Cardiac fibroblast (primary cell): ENCODE measurements at regions not wholly inside any gene's neighbourhood (a gene's known extent, or its start where the extent isn't known, plus 50 kb on each side); places are given as distances from the start of the nearest gene placed in this dataset.

ENCODE experiments used
- DNase-seq, 2 donors: peaks; one replicate each; pipeline versions ENCODE4 v3.0.0 to v3.0.0-alpha.2; 2010; ENCODE audit warnings: low read depth in 2 of 2
- H3K4me3 ChIP-seq, 2 donors: replicated peaks in 1 of 2; 1 replicate in 1 of 2; 2 replicates in 1 of 2; pipeline ENCODE4 v1.5.1; 2011; ENCODE audit warnings: low read depth in 2 of 2, low read length in 2 of 2, mild to moderate bottlenecking in 2 of 2, moderate library complexity in 1 of 2
- CTCF ChIP-seq: IDR thresholded peaks from one replicate; pipeline ENCODE4 v1.5.1; 2011; ENCODE audit warnings: low read depth, mild to moderate bottlenecking, low read length, inconsistent platforms

- DNase-seq, result peak; percentile 32 to 88
- peak overlapping the region in 1 of 2 donors; percentile 18 for H3K4me3 ChIP-seq
- no peak for TF ChIP-seq CTCF
Observed at GRCh38 chr15:79682851-79683288, 213.9 kb downstream of the MTHFS start.

- TF ChIP-seq CTCF, result no peak
- no peak for DNase-seq
- H3K4me3 ChIP-seq, result no peak overlapping the region
Observed at GRCh38 chr15:79689030-79689429, 207.8 kb downstream of the MTHFS start.

- no peak overlapping the region for H3K4me3 ChIP-seq
- no peak for TF ChIP-seq CTCF
- DNase-seq, result no peak
Observed at GRCh38 chr15:79700951-79701480, 195.8 kb downstream of the MTHFS start.

- DNase-seq, result no peak
- TF ChIP-seq CTCF, result no peak
- H3K4me3 ChIP-seq, result no peak overlapping the region
Observed at GRCh38 chr15:79702621-79703020, 194.2 kb downstream of the MTHFS start.

GRCh38 chr15:79721256-79721655, 175.6 kb downstream of the MTHFS start:
- DNase-seq, result peak in 1 of 2 donors; percentile 16
- TF ChIP-seq CTCF, result no peak
- no peak overlapping the region for H3K4me3 ChIP-seq

- peak; percentile 48 to 63 for DNase-seq
- H3K4me3 ChIP-seq, result no peak overlapping the region
- no peak for TF ChIP-seq CTCF
Observed at GRCh38 chr15:79724312-79724711, 172.5 kb downstream of the MTHFS start.

- TF ChIP-seq CTCF, result no peak
Observed at GRCh38 chr15:79724804-79725203, 172.0 kb downstream of the MTHFS start.

More at GRCh38 chr15:79724804-79725203, 172.0 kb downstream of the MTHFS start:
- no peak overlapping the region for H3K4me3 ChIP-seq
- no peak for DNase-seq
